Left lung (tissue), 4 donors: ENCODE measurements at regions not wholly inside any gene's neighbourhood (a gene's known extent, or its start where the extent isn't known, plus 50 kb on each side); places are given as distances from the start of the nearest gene placed in this dataset.

Experiments
- ATAC-seq: fragments of 200-7000 bp; cut with Tn5 transposase; one replicate; pipeline ENCODE4 v1.9.1; 2020; ENCODE audit warnings: moderate library complexity
- DNase-seq, 4 donors: peaks; one replicate each; pipeline ENCODE4 v3.0.0-alpha.2; 2013 to 2020
- H3K27ac ChIP-seq, 2 donors: fragments of 200-600 bp; sonication (generic) in 1 of 2; one replicate each; pipeline versions ENCODE4 v1.5.0 to v1.8.0; 2020 to 2021
- H3K27me3 ChIP-seq, 2 donors: fragments of 200-600 bp; sonication (generic) in 1 of 2; one replicate each; pipeline versions ENCODE4 v1.5.0 to v1.8.0; 2020 to 2021
- H3K36me3 ChIP-seq, 2 donors: fragments of 200-600 bp; sonication (generic) in 1 of 2; one replicate each; pipeline versions ENCODE4 v1.5.0 to v1.8.0; 2020 to 2021
- H3K4me1 ChIP-seq, 2 donors: fragments of 200-600 bp; one replicate each; pipeline ENCODE4 v1.8.0; 2021
- H3K4me3 ChIP-seq, 2 donors: fragments of 200-600 bp; sonication (generic) in 1 of 2; one replicate each; pipeline versions ENCODE4 v1.5.0 to v1.8.0; 2020 to 2021; ENCODE audit warnings: mild to moderate bottlenecking in 1 of 2
- H3K9me3 ChIP-seq, 2 donors: fragments of 200-600 bp; sonication (generic) in 1 of 2; one replicate each; pipeline versions ENCODE4 v1.5.0 to v1.8.0; 2020 to 2021
- intact Hi-C, 2 donors: fragments of 100-400 bp; cut with DNase I; formaldehyde crosslinking; loops; one replicate each; pipeline versions ENCODE4 v1.11.2 to v1.14.2; 2022
- TF ChIP-seq, protein P1 (sequence below), 2 donors: fragments of 200-600 bp; sonication (generic) in 1 of 2; IDR thresholded peaks; one replicate each; pipeline versions ENCODE4 v1.5.0 to v1.8.0; 2021; ENCODE audit warnings: antibody characterized with exemption in 2 of 2
- donor health status: DM: no; HTN: yes; CAD: no.
- donor health status: DM: no; HTN: no; CAD: no.

DNA sequence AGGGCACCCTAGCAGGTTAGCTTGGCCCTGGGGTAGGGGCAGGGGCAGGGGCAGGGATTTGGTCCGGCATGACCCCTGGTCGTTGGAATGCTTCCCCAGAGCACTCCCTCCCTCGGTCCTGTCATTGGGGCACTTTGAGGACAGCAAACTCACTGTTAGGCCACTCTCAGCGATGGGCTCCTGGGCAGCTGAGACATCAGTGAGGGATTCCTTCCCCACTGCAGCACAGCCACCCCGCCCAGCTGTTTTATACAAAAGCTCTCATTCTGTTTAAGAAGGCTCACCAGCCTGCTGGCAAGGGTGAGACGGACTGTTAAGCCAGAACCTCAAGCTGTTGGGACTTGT is 86.9 kb upstream of the F3 start:
- TF ChIP-seq, protein P1, sequence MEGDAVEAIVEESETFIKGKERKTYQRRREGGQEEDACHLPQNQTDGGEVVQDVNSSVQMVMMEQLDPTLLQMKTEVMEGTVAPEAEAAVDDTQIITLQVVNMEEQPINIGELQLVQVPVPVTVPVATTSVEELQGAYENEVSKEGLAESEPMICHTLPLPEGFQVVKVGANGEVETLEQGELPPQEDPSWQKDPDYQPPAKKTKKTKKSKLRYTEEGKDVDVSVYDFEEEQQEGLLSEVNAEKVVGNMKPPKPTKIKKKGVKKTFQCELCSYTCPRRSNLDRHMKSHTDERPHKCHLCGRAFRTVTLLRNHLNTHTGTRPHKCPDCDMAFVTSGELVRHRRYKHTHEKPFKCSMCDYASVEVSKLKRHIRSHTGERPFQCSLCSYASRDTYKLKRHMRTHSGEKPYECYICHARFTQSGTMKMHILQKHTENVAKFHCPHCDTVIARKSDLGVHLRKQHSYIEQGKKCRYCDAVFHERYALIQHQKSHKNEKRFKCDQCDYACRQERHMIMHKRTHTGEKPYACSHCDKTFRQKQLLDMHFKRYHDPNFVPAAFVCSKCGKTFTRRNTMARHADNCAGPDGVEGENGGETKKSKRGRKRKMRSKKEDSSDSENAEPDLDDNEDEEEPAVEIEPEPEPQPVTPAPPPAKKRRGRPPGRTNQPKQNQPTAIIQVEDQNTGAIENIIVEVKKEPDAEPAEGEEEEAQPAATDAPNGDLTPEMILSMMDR (IDR thresholded peaks at IDR 0.05), result no peak
- DNase-seq (no peak), ATAC-seq (no peak)
- no peaks in the 10 kb centered on the region for H3K27me3 ChIP-seq
- no peaks in the 10 kb centered on the region for H3K36me3 ChIP-seq
- peaks cover 0 to 5% of the 10 kb centered on the region in 2 donors for H3K9me3 ChIP-seq
- H3K4me1 ChIP-seq, result peaks cover 0 to 7% of the 10 kb centered on the region in 2 donors
- no peak overlapping the region for H3K27ac ChIP-seq
- intact Hi-C loops, result no loop called here
- no peak overlapping the region for H3K4me3 ChIP-seq

DNA sequence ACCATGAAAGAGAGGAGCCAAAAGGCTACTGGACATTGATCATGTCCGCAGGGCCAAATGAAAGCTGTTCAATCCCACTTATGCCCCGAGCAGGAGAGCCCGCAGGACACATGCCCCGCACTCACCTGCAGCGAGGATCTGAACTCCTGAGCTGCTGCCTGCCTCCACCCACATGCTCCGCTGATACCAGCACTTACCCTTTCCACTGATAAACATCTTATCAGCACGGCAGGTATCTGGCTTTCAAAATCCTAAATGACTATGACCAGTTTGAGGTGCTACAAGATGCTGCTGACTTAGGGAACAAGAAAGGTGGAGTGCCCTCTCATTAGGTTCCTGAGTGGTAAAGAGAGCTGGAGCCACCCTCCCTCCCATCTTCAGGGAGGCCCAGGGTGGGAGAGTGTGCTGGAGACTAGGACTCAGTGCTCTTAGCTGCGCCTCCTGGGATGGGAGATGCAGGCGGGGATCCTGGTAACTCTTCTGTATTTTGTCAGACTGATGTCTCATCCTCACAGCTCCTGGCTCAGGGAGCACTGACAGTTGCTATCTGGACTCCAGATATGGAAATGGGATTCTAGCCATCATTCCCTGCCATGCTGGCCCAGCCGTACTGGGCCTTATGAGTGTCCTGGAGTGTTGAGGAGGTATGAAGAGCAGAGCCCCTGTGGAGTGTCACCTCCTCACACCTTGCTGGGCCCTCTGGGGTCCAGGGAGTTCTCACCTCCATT is 86.4 kb upstream of the F3 start:
- H3K4me3 ChIP-seq, result no peak overlapping the region
- no peaks in the 10 kb centered on the region for H3K27me3 ChIP-seq
- no peaks in the 10 kb centered on the region for H3K36me3 ChIP-seq
- H3K9me3 ChIP-seq, result peaks cover 0 to 5% of the 10 kb centered on the region in 2 donors
- intact Hi-C loops, result no loop called here
- peaks cover 0 to 7% of the 10 kb centered on the region in 2 donors for H3K4me1 ChIP-seq
- TF ChIP-seq, protein P1 (IDR thresholded peaks at IDR 0.05), result no peak
- DNase-seq (no peak), ATAC-seq (no peak)
- H3K27ac ChIP-seq, result no peak overlapping the region

DNA sequence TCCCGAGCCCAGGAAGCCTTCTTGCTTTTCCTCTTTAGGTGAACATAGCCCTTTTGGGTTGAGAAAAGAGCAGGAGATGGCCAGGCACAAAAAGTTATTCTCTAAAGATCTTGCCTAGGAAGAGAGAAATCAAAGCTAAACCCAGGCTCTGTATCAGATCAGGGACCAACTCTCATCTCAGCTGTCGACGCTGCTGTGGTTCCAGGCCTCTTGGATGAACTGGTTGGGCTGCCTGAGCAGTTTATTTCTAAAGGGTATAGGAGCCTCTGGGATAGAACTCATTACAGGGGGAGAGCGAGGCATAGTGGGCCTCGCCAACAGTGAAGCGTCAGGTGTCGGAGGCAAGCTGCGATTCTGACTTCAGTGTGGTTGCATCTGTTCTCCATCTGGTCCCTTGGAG is 82.6 kb upstream of the F3 start:
- Histone ChIP-seq H3K36me3 (no peaks in the 10 kb centered on the region), H3K9me3 (no peaks in the 10 kb centered on the region), H3K4me1 (no peaks in the 10 kb centered on the region), H3K27ac (peak overlapping the region in 1 of 2 donors; percentile 18), H3K27me3 (no peaks in the 10 kb centered on the region), H3K4me3 (no peak overlapping the region)
- TF ChIP-seq, protein P1 (IDR thresholded peaks at IDR 0.05), result no peak
- no peak for DNase-seq
- intact Hi-C loops, result no loop called here
- ATAC-seq, result no peak

DNA sequence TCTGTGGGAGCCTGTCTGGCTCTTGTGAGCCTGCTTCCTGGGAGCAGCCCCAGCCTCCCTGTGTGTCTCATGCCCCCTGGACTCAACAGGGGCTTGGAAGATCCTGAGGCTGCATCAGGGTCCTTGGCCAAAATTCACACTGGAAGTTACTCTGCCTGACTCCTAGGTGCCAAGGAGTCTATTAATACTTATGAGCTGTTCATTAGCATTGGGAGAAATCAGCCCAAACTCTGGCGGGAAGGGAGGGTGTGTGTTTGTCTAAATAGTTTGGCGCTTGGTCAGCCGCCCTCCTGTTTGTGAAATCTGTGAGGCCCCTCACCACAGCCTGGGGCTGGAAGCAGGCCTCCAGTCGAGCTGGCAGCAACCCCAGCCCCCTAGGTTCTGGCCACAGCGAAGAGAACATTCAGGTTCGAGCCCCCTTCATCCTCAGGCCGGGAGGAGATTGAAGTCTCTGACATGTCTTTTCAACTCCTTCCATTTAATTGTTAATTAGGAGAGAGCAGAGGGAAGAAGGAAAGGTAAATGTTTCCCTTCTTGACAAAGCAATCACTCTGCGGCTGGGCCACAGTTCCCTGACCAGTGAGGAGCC is 82.1 kb upstream of the F3 start:
- no peaks in the 10 kb centered on the region for H3K36me3 ChIP-seq
- intact Hi-C loops, result no loop called here
- peaks cover 0 to 2% of the 10 kb centered on the region in 2 donors for H3K9me3 ChIP-seq
- no peaks in the 10 kb centered on the region for H3K4me1 ChIP-seq
- ATAC-seq, result peak; percentile 46
- no peak for DNase-seq
- no peak overlapping the region for H3K4me3 ChIP-seq
- H3K27me3 ChIP-seq, result no peaks in the 10 kb centered on the region
- TF ChIP-seq, protein P1 (IDR thresholded peaks at IDR 0.05), result no peak
- peak overlapping the region in 1 of 2 donors; percentile 37 for H3K27ac ChIP-seq

DNA sequence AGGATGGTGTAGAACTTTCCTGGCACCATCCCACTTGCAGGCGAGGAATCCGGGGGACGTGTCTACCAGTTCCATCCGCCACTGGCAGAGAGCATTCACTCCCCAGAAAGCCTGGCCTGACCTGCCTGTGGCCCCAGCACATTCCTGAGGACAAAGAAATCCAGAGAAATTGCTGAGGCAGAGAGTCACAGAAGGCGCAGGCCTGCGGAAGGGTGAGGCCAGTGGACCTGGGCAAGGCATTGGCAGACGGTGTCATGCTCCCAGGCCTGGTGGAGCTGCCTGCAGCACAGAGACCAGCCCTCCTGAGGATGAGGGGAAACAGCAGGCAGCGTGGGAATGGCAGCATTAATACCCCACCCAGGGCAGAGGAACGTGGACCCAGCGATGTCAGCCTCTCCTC is 81.2 kb upstream of the F3 start:
- H3K27ac ChIP-seq, result peak overlapping the region in 1 of 2 donors; percentile 37
- intact Hi-C loops, result no loop called here
- peak; percentile 42 for ATAC-seq

More for the DNA sequence above, 81.2 kb upstream of the F3 start:
- Histone ChIP-seq H3K9me3 (peaks cover 0 to 2% of the 10 kb centered on the region in 2 donors), H3K27me3 (no peaks in the 10 kb centered on the region), H3K4me1 (no peaks in the 10 kb centered on the region), H3K36me3 (no peaks in the 10 kb centered on the region), H3K4me3 (no peak overlapping the region)
- TF ChIP-seq, protein P1 (IDR thresholded peaks at IDR 0.05), result no peak
- DNase-seq, result no peak
